ENCODE measurements at regions not wholly inside any gene's neighbourhood (a gene's known extent, or its start where the extent isn't known, plus 50 kb on each side); places are given as distances from the start of the nearest gene placed in this dataset.
"Not testable (repeated sequence)": the region's sequence is repeated elsewhere in the genome, so short reads cannot be mapped to it uniquely, and the experiment has no call there.

DNA sequence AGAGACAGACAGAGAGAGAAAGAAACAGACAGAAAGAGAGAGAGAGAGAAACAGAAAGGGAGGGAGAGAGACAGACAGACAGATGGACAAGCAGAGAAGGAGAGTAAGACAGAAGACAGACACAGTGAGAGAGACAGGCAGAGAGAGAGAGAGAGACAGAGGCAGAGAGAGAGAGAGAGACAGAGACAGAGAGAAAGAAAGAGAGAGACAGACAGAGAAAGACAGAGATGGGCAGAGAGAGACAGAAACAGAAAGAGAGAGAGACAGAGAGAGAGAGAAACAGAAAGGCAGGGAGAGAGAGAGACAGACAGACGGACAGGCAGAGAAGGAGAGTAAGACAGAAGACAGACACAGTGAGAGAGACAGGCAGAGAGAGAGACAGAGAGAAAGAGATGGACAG lies 754.3 kb upstream of the DEFB115 start:
- not testable (repeated sequence) for TF ChIP-seq POLR2A (IDR thresholded peaks at IDR 0.05)
- TF ChIP-seq, protein P1, sequence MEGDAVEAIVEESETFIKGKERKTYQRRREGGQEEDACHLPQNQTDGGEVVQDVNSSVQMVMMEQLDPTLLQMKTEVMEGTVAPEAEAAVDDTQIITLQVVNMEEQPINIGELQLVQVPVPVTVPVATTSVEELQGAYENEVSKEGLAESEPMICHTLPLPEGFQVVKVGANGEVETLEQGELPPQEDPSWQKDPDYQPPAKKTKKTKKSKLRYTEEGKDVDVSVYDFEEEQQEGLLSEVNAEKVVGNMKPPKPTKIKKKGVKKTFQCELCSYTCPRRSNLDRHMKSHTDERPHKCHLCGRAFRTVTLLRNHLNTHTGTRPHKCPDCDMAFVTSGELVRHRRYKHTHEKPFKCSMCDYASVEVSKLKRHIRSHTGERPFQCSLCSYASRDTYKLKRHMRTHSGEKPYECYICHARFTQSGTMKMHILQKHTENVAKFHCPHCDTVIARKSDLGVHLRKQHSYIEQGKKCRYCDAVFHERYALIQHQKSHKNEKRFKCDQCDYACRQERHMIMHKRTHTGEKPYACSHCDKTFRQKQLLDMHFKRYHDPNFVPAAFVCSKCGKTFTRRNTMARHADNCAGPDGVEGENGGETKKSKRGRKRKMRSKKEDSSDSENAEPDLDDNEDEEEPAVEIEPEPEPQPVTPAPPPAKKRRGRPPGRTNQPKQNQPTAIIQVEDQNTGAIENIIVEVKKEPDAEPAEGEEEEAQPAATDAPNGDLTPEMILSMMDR (IDR thresholded peaks at IDR 0.05) = not testable (repeated sequence)
